PFSK-1 (cell line): ENCODE measurements at regions not wholly inside any gene's neighbourhood (a gene's known extent, or its start where the extent isn't known, plus 50 kb on each side); places are given as distances from the start of the nearest gene placed in this dataset.

ENCODE experiments used
- FOXP2 ChIP-seq: optimal IDR thresholded peaks from 2 replicates; pipeline ENCODE3; 2011; ENCODE audit warnings: borderline replicate concordance, control low read depth, inconsistent platforms; ENCODE audit not compliant: insufficient read depth; ENCODE audit errors: extremely low read length, extremely low read depth
- POLR2AphosphoS5 ChIP-seq: IDR thresholded peaks from 2 replicates; pipeline ENCODE4 v1.6.1; 2012; ENCODE audit warnings: low read depth, mild to moderate bottlenecking, control low read depth, low read length, moderate library complexity
- REST ChIP-seq, 2 experiments: IDR thresholded peaks; 2 replicates each; pipeline versions ENCODE4 v1.6.1 to v1.8.0; 2011 to 2012; ENCODE audit warnings: low read depth in 2 of 2, low read length in 2 of 2, control low read depth in 1 of 2, inconsistent platforms in 1 of 2, mild to moderate bottlenecking in 1 of 2, moderate library complexity in 1 of 2; ENCODE audit not compliant: insufficient read depth in 1 of 2
- SIN3A ChIP-seq: IDR thresholded peaks from 2 replicates; pipeline ENCODE4 v1.6.1; 2012; ENCODE audit warnings: mild to moderate bottlenecking, low read length, moderate library complexity, borderline replicate concordance; ENCODE audit not compliant: insufficient read depth
- TAF1 ChIP-seq: IDR thresholded peaks from 2 replicates; pipeline ENCODE4 v1.6.1; 2012; ENCODE audit warnings: low read length, control low read depth, borderline replicate concordance; ENCODE audit not compliant: insufficient read depth

DNA sequence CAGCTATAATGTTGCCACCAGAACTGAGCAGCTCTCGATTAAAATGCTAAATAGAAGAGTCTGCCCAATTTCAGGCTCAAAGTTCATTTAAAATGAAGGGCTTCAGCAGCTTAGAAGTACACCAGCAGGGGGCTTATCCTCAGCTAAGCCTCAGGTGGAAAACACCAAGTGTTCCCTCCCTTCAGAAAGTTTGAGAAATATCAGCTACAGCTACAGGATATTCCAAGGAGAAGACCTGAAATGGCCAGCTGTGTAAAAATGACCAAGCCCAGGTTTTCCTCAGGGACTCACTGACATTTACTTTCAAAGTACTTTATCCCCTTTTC, 395.4 kb downstream of the DTWD2 start:
- TF ChIP-seq FOXP2 = no peak
- no peak for TF ChIP-seq REST (IDR thresholded peaks at IDR 0.05; ENCODE audit: insufficient read depth in 1 of 2, low read depth in 2 of 2, low read length in 2 of 2)
- no peak for TF ChIP-seq TAF1
- TF ChIP-seq POLR2AphosphoS5 = no peak
- TF ChIP-seq SIN3A = no peak

DNA sequence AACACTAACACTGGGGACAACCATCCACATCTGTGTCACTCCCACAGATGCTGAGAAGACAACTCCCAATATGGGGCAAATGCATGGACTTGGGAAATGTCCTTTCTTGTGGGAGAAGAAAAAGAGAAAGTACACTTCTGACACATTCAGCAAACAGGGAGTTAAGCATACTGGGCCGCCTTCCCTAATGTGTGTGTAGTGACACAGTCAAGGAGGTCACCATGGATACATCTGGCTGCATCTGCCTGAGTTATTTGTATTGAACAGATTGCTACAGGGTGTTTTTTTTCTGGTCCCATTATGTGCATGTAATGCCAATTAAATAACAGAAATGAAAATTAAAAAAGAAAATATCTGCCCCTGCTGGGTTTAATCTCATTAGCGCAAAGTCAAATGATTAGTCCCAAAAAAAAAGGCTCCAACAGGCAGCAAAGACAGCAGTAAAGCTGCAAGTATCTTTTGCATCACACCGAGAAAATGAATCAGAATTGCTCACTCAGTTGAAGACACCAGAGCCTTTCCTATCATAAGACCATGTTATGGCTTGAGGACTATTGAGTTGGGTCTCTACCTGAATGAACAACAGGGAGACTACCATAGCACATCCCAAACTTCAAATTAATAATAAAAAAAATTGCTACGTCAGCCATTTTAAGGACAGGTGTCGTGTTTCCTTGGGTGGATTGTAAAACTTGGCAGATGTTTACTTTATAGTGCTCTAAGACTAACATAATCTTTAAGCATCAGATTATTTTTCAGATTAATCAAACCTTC, 395.9 kb downstream of the DTWD2 start:
- no peak for TF ChIP-seq REST (IDR thresholded peaks at IDR 0.05; ENCODE audit: insufficient read depth in 1 of 2, low read depth in 2 of 2, low read length in 2 of 2)
- TF ChIP-seq POLR2AphosphoS5 = no peak
- no peak for TF ChIP-seq FOXP2
- TF ChIP-seq SIN3A = no peak
- no peak for TF ChIP-seq TAF1

DNA sequence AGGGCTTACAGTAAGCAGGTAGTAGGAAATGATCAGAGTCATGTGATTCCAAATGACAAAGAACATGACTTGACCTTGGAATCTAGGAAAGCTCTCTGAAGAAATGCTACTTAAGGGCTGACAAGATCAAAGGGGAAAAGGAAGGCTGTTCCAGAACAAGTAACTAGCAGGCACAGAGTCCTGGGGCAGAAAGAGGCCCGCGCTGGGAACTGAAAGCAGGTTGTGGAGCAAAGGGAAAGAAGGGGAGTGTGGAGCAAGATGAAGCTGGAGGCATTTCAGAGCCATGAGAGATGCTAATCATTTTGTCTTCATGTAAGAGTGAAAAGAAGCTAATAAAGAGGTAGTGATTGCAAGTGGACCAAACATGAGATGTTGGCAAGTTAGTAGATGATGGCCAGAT, 397.5 kb downstream of the DTWD2 start:
- TF ChIP-seq REST (IDR thresholded peaks at IDR 0.05; ENCODE audit: insufficient read depth in 1 of 2, low read depth in 2 of 2, low read length in 2 of 2) (no peak), FOXP2 (no peak), TAF1 (no peak), POLR2AphosphoS5 (no peak), SIN3A (no peak)

DNA sequence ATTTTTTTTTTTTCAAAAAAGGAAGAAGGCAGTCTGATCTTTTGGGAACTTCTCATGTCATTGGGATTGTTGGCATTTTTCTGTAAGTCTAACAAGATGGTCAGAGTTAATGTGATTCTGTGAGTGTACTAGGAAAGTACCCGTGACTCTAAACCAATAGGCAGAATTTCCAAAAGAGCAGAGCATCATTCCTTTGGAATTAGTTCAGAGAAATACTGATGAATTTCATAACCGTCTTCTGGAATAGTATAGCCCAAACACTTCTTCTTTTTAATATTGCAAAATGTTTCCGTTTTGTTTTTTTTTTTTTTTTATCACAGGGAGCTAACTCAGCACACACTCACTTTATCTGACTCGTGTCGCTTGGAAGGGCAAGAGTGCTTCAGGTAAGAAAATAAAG, 407.4 kb downstream of the DTWD2 start:
- no peak for TF ChIP-seq TAF1

GRCh38 chr5:118578093-118578492, 410.3 kb downstream of the DTWD2 start:
- no peak for TF ChIP-seq REST (IDR thresholded peaks at IDR 0.05; ENCODE audit: insufficient read depth in 1 of 2, low read depth in 2 of 2, low read length in 2 of 2)
- TF ChIP-seq SIN3A = no peak
- no peak for TF ChIP-seq TAF1
- TF ChIP-seq POLR2AphosphoS5 = no peak
- no peak for TF ChIP-seq FOXP2
